ENCODE measurements at regions not wholly inside any gene's neighbourhood (a gene's known extent, or its start where the extent isn't known, plus 50 kb on each side); places are given as distances from the start of the nearest gene placed in this dataset.

GRCh38 chr18:78548261-78549058 is 431.2 kb upstream of the SALL3 start:
- no peak overlapping the region for H3K4me3 ChIP-seq (ENCODE audit: control insufficient read depth in 1 of 2, extremely low read depth in 1 of 2, low read length in 1 of 2)
- no peaks in the 10 kb centered on the region for H3K4me1 ChIP-seq (ENCODE audit: control insufficient read depth in 1 of 2, extremely low read depth in 1 of 2, insufficient read depth in 2 of 2, low read length in 2 of 2)
- ATAC-seq (replicated peaks in 1 of 4) (no peak), DNase-seq (no peak)
- H3K4me1 Mint-ChIP-seq, result no peaks in the 10 kb centered on the region
- no peaks in the 10 kb centered on the region for H3K36me3 Mint-ChIP-seq
- H3K9me3 ChIP-seq, result no peaks in the 10 kb centered on the region
- peaks cover 0 to 1% of the 10 kb centered on the region in 2 donors for H3K27me3 Mint-ChIP-seq
- no peak overlapping the region for H3K27ac Mint-ChIP-seq
- no peak overlapping the region for H3K27ac ChIP-seq (ENCODE audit: low read length)
- H3K9me3 Mint-ChIP-seq, result peaks cover 0 to 15% (median 2%) of the 10 kb centered on the region in 3 donors
- POLR2A ChIA-PET, result no interaction called here
- CTCF ChIA-PET, result no interaction called here
- 95% methylated on average over 30 of the region's 30 CpGs for WGBS (ENCODE audit: insufficient coverage)
- H3K27me3 ChIP-seq (replicated peaks in 1 of 2; ENCODE audit: control insufficient read depth in 2 of 2, extremely low read depth in 1 of 2, insufficient read depth in 2 of 2, low read length in 1 of 2), result no peaks in the 10 kb centered on the region
- H3K4me3 Mint-ChIP-seq, result no peak overlapping the region
- no peaks in the 10 kb centered on the region for H3K36me3 ChIP-seq (ENCODE audit: control insufficient read depth in 2 of 2, extremely low read depth in 1 of 2, insufficient read depth in 1 of 2, low read length in 1 of 2)

DNA sequence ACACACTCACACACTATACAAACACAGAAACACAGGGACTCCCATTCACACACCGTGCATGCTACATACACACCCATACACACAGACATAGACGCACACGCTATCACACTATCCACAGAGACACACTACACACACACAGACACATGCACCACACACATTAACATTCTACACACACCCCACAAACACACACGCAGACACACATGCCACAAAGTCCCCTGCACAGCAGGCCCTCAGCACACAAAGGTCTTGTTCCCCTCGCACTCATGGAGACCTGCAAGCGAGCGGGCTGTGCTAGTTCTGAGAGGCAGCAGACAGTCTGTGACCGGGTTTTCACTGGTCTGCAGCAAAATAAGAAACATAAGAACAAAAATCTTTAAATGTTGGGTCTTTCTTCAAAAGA is 429.6 kb upstream of the SALL3 start:
- ChIA-PET POLR2A (no interaction called here), CTCF (no interaction called here)
- Histone ChIP-seq H3K36me3 (ENCODE audit: control insufficient read depth in 2 of 2, extremely low read depth in 1 of 2, insufficient read depth in 1 of 2, low read length in 1 of 2) (no peaks in the 10 kb centered on the region), H3K4me1 (ENCODE audit: control insufficient read depth in 1 of 2, extremely low read depth in 1 of 2, insufficient read depth in 2 of 2, low read length in 2 of 2) (no peaks in the 10 kb centered on the region), H3K4me3 (ENCODE audit: control insufficient read depth in 1 of 2, extremely low read depth in 1 of 2, low read length in 1 of 2) (no peak overlapping the region), H3K27me3 (replicated peaks in 1 of 2; ENCODE audit: control insufficient read depth in 2 of 2, extremely low read depth in 1 of 2, insufficient read depth in 2 of 2, low read length in 1 of 2) (no peaks in the 10 kb centered on the region), H3K27ac (ENCODE audit: low read length) (no peak overlapping the region), H3K9me3 (no peaks in the 10 kb centered on the region)
- H3K9me3 Mint-ChIP-seq, result peaks cover 9 to 25% (median 11%) of the 10 kb centered on the region in 3 donors
- no peak for DNase-seq
- no peak overlapping the region for H3K27ac Mint-ChIP-seq
- ATAC-seq (replicated peaks in 1 of 4), result no peak
- no peaks in the 10 kb centered on the region for H3K4me1 Mint-ChIP-seq
- WGBS (ENCODE audit: insufficient coverage), result 97% methylated on average over 7 of the region's 8 CpGs
- no peak overlapping the region for H3K4me3 Mint-ChIP-seq
- peaks cover 0 to 1% of the 10 kb centered on the region in 2 donors for H3K27me3 Mint-ChIP-seq
- no peaks in the 10 kb centered on the region for H3K36me3 Mint-ChIP-seq

DNA sequence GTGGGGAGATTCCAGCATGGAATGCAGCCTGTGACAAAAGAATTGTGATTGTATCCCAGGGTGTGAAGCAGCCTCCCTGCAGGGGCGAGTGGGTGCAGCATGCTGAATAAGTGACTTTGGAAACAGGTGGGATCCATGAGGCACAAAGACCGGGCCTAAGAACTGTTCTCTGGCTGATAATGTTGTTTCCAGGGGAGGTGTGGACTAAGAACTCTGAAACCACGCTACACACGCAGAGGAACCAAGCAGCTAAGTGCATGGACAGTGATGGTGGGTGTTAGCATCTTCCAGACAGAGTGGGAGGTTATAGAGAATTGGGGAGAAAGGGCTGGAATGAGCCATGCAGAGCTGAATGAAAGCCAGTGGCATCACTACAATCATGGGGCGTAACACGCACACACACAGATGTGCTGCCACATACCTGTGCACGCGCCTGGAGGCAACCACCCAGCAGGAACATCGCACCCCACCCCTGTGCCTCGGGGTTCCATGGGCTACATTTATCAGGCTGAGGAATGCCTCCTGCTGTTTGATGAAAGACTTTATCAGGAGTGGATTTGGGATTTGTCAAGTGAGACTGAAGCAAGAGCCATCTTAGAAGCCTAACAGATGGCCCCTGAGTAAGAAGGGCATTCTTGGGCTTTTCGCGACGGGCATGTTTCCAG is 424.5 kb upstream of the SALL3 start:
- CTCF ChIA-PET, result no interaction called here
- ATAC-seq (replicated peaks in 1 of 4) (no peak), DNase-seq (no peak)
- H3K9me3 Mint-ChIP-seq, result peaks cover 12 to 21% (median 19%) of the 10 kb centered on the region in 3 donors
- Histone ChIP-seq H3K4me3 (ENCODE audit: control insufficient read depth in 1 of 2, extremely low read depth in 1 of 2, low read length in 1 of 2) (no peak overlapping the region), H3K9me3 (no peaks in the 10 kb centered on the region), H3K27ac (ENCODE audit: low read length) (no peak overlapping the region), H3K4me1 (ENCODE audit: control insufficient read depth in 1 of 2, extremely low read depth in 1 of 2, insufficient read depth in 2 of 2, low read length in 2 of 2) (no peaks in the 10 kb centered on the region), H3K36me3 (ENCODE audit: control insufficient read depth in 2 of 2, extremely low read depth in 1 of 2, insufficient read depth in 1 of 2, low read length in 1 of 2) (no peaks in the 10 kb centered on the region), H3K27me3 (replicated peaks in 1 of 2; ENCODE audit: control insufficient read depth in 2 of 2, extremely low read depth in 1 of 2, insufficient read depth in 2 of 2, low read length in 1 of 2) (no peaks in the 10 kb centered on the region)
- H3K4me3 Mint-ChIP-seq, result no peak overlapping the region
- no peaks in the 10 kb centered on the region for H3K27me3 Mint-ChIP-seq
- 82% methylated on average over 11 of the region's 13 CpGs for WGBS (ENCODE audit: insufficient coverage)
- H3K4me1 Mint-ChIP-seq, result no peaks in the 10 kb centered on the region
- no peak overlapping the region for H3K27ac Mint-ChIP-seq
- POLR2A ChIA-PET, result no interaction called here
- no peaks in the 10 kb centered on the region for H3K36me3 Mint-ChIP-seq

- Mint-ChIP-seq H3K4me3 (no peak overlapping the region), H3K27me3 (no peaks in the 10 kb centered on the region), H3K9me3 (peaks cover 12 to 23% (median 21%) of the 10 kb centered on the region in 3 donors), H3K4me1 (no peaks in the 10 kb centered on the region), H3K27ac (no peak overlapping the region), H3K36me3 (no peaks in the 10 kb centered on the region)
- CTCF ChIA-PET, result no interaction called here
- Histone ChIP-seq H3K27me3 (replicated peaks in 1 of 2; ENCODE audit: control insufficient read depth in 2 of 2, extremely low read depth in 1 of 2, insufficient read depth in 2 of 2, low read length in 1 of 2) (no peaks in the 10 kb centered on the region), H3K9me3 (no peaks in the 10 kb centered on the region), H3K36me3 (ENCODE audit: control insufficient read depth in 2 of 2, extremely low read depth in 1 of 2, insufficient read depth in 1 of 2, low read length in 1 of 2) (no peaks in the 10 kb centered on the region), H3K4me1 (ENCODE audit: control insufficient read depth in 1 of 2, extremely low read depth in 1 of 2, insufficient read depth in 2 of 2, low read length in 2 of 2) (no peaks in the 10 kb centered on the region), H3K27ac (ENCODE audit: low read length) (no peak overlapping the region), H3K4me3 (ENCODE audit: control insufficient read depth in 1 of 2, extremely low read depth in 1 of 2, low read length in 1 of 2) (no peak overlapping the region)
- WGBS (ENCODE audit: insufficient coverage), result 84% methylated on average over 5 of the region's 8 CpGs
- ATAC-seq (replicated peaks in 1 of 4) (no peak), DNase-seq (no peak)
- POLR2A ChIA-PET, result no interaction called here
Observed at GRCh38 chr18:78557371-78557770, 422.2 kb upstream of the SALL3 start.

DNA sequence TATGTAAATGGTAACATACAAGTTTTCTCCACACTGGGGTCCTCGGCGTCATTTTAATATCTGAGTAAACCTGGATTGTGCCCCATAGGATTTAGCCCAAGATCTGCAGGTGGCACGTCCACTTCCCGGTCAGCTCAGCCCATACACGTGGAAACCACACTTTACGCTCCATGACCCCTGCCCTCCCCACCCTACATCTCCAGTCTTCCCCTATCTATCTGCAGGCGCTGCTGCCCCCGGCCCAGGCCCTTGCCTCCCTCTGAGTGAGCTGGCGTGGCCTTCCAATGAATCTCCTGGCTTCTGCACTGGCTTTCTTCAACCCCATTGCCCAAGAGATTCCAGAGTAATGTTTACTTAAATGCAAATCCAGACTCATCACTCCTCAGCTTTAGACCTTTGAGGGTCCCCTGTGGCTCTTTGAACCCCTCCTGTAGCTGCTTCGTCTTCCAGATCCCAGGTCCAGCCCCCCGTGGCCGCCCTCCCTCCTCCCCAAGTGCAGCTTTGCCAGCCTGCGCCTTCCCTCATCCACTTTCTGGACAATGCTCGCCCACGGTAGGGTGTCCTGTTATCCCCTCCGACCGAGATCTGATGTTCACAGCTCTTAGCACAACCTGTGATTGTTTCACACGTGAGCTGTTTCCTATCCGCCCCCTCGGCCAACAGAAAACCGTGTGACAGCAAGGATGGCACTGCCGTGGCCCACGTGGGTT is 421.4 kb upstream of the SALL3 start:
- POLR2A ChIA-PET, result no interaction called here
- no peaks in the 10 kb centered on the region for H3K36me3 Mint-ChIP-seq
- no peak overlapping the region for H3K27ac Mint-ChIP-seq
- Histone ChIP-seq H3K9me3 (no peaks in the 10 kb centered on the region), H3K4me3 (ENCODE audit: control insufficient read depth in 1 of 2, extremely low read depth in 1 of 2, low read length in 1 of 2) (no peak overlapping the region), H3K27me3 (replicated peaks in 1 of 2; ENCODE audit: control insufficient read depth in 2 of 2, extremely low read depth in 1 of 2, insufficient read depth in 2 of 2, low read length in 1 of 2) (peaks cover 0 to 2% of the 10 kb centered on the region in 2 experiments), H3K27ac (ENCODE audit: low read length) (no peak overlapping the region), H3K36me3 (ENCODE audit: control insufficient read depth in 2 of 2, extremely low read depth in 1 of 2, insufficient read depth in 1 of 2, low read length in 1 of 2) (no peaks in the 10 kb centered on the region), H3K4me1 (ENCODE audit: control insufficient read depth in 1 of 2, extremely low read depth in 1 of 2, insufficient read depth in 2 of 2, low read length in 2 of 2) (no peaks in the 10 kb centered on the region)
- CTCF ChIA-PET, result no interaction called here
- no peak overlapping the region for H3K4me3 Mint-ChIP-seq
- DNase-seq (no peak), ATAC-seq (replicated peaks in 1 of 4) (no peak)
- no peaks in the 10 kb centered on the region for H3K27me3 Mint-ChIP-seq
- 89% methylated on average over 22 of the region's 23 CpGs for WGBS (ENCODE audit: insufficient coverage)
- no peaks in the 10 kb centered on the region for H3K4me1 Mint-ChIP-seq
- peaks cover 10 to 23% (median 21%) of the 10 kb centered on the region in 3 donors for H3K9me3 Mint-ChIP-seq

DNA sequence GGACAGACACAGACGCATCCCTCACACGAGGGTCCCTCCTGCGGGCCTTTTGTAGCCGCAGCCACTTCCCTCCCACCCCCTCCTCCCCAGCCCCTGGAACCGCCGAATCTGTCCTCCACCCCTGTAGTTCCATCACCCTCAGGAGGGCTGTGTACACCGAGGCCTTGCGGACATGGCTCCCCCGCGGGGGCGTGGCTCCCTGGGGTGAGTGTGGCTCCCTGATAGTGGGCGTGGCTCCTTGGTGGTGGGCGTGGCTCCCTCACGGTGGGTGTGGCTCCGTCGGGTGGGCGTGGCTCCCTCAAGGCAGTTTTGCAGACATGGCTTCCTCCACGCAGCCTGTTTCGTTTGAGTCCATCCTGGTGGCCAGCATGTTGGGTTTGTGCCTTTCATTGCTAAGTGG is 420.7 kb upstream of the SALL3 start:
- H3K4me3 Mint-ChIP-seq, result no peak overlapping the region
- CTCF ChIA-PET, result no interaction called here
- Histone ChIP-seq H3K27me3 (replicated peaks in 1 of 2; ENCODE audit: control insufficient read depth in 2 of 2, extremely low read depth in 1 of 2, insufficient read depth in 2 of 2, low read length in 1 of 2) (peaks cover 0 to 4% of the 10 kb centered on the region in 2 experiments), H3K27ac (ENCODE audit: low read length) (no peak overlapping the region), H3K36me3 (ENCODE audit: control insufficient read depth in 2 of 2, extremely low read depth in 1 of 2, insufficient read depth in 1 of 2, low read length in 1 of 2) (no peaks in the 10 kb centered on the region), H3K4me3 (ENCODE audit: control insufficient read depth in 1 of 2, extremely low read depth in 1 of 2, low read length in 1 of 2) (no peak overlapping the region), H3K4me1 (ENCODE audit: control insufficient read depth in 1 of 2, extremely low read depth in 1 of 2, insufficient read depth in 2 of 2, low read length in 2 of 2) (no peaks in the 10 kb centered on the region), H3K9me3 (no peaks in the 10 kb centered on the region)
- no peaks in the 10 kb centered on the region for H3K36me3 Mint-ChIP-seq
- POLR2A ChIA-PET, result no interaction called here
- H3K9me3 Mint-ChIP-seq, result peaks cover 10 to 22% (median 20%) of the 10 kb centered on the region in 3 donors
- H3K27ac Mint-ChIP-seq, result no peak overlapping the region
- no peaks in the 10 kb centered on the region for H3K27me3 Mint-ChIP-seq
- 57% methylated on average over 15 of the region's 19 CpGs for WGBS (ENCODE audit: insufficient coverage)
- no peak for ATAC-seq (replicated peaks in 1 of 4)
- H3K4me1 Mint-ChIP-seq, result no peaks in the 10 kb centered on the region
- DNase-seq, result no peak
